ENCODE measurements at regions not wholly inside any gene's neighbourhood (a gene's known extent, or its start where the extent isn't known, plus 50 kb on each side); places are given as distances from the start of the nearest gene placed in this dataset.

DNA sequence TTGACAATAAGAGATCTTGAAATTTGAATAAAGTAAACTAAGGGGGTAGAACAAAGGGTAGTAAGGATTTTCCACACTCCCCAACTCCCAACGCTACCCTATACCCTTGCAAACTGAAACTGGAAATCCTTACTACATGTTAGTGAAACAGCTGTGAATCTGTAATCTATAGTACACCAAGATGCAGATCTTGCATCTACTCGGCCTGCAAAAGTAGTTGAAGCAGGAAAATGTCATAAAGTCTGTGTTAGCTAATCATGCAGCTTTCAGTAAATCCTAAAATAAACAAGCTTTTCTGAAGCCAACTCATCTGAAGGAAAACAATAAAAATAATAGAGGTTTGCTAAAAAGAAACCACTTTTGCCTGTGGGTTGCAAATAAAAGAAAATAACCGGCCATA, 1242.0 kb upstream of the ACO1 start:
- no peak overlapping the region for H3K27ac ChIP-seq (ENCODE audit: low read depth, low read length)
- no peak overlapping the region for H4K91ac ChIP-seq (replicated peaks; ENCODE audit: insufficient read length, low read length)
- no peak overlapping the region for H2AK5ac ChIP-seq (ENCODE audit: low read depth, low read length)
- no peak overlapping the region for H3K56ac ChIP-seq (replicated peaks; ENCODE audit: insufficient read length, low read depth, low read length)
- DNase-seq (ENCODE audit: low read depth in 1 of 2, low spot score in 2 of 2), result no peak
- H3K23me2 ChIP-seq (ENCODE audit: low read depth, low read length), result no peaks in the 10 kb centered on the region
- no peak overlapping the region for H3K4ac ChIP-seq (replicated peaks; ENCODE audit: insufficient read length, low read depth, low read length)
- no peak overlapping the region for H4K5ac ChIP-seq (ENCODE audit: insufficient read length, low read depth, low read length)
- H3K4me2 ChIP-seq (ENCODE audit: insufficient read depth in 1 of 2, low read depth in 2 of 2, low read length in 2 of 2), result no peak overlapping the region
- H3K4me1 ChIP-seq (replicated peaks in 1 of 4; ENCODE audit: control insufficient read depth in 3 of 4, insufficient read depth in 4 of 4, low read length in 3 of 4), result no peaks in the 10 kb centered on the region
- H2BK120ac ChIP-seq (replicated peaks; ENCODE audit: low read depth, low read length), result no peak overlapping the region
- no peak overlapping the region for H3K14ac ChIP-seq (ENCODE audit: insufficient read length)
- H4K8ac ChIP-seq (ENCODE audit: extremely low read depth, insufficient read depth, low read length), result no peak overlapping the region
- H3K9ac ChIP-seq (replicated peaks in 1 of 4; ENCODE audit: extremely low read depth in 1 of 4, low read depth in 3 of 4, low read length in 3 of 4), result no peak overlapping the region
- H3K79me1 ChIP-seq (ENCODE audit: low read depth, low read length), result no peaks in the 10 kb centered on the region
- H3K18ac ChIP-seq (ENCODE audit: extremely low read depth, low read length), result no peak overlapping the region
- H3K9me3 ChIP-seq (ENCODE audit: insufficient read depth in 2 of 2, low read depth in 1 of 2, low read length in 1 of 2), result no peaks in the 10 kb centered on the region
- ChIA-PET CTCF (ENCODE audit: partially characterized antibody) (interaction anchor here (1.0 to 2.1 kb wide), 2 partner anchors 19 to 138 kb away, joined by 3 to 4 read pairs; no protein-coding TSS in a partner anchor), POLR2A (ENCODE audit: partially characterized antibody) (no interaction called here)
- no peak overlapping the region for H2BK15ac ChIP-seq (ENCODE audit: low read length)
- no peak overlapping the region for H2AFZ ChIP-seq (ENCODE audit: low read length)
- no peak overlapping the region for H2BK5ac ChIP-seq (ENCODE audit: low read depth, low read length)
- TF ChIP-seq RAD21 (IDR thresholded peaks at IDR 0.05 in 1 of 2, conservative IDR thresholded peaks at IDR 0.05 in 1 of 2; ENCODE audit: low read depth in 2 of 2, low read length in 2 of 2), result no peak
- no peak for FAIRE-seq
- H3K79me2 ChIP-seq (ENCODE audit: control insufficient read depth in 1 of 2, insufficient read depth in 2 of 2, low read length in 2 of 2), result no peaks in the 10 kb centered on the region
- no peak overlapping the region for H2BK20ac ChIP-seq (ENCODE audit: low read length)
- no peaks in the 10 kb centered on the region for H3K36me3 ChIP-seq (ENCODE audit: control insufficient read depth in 2 of 4, insufficient read depth in 4 of 4, low read length in 3 of 4)
- WGBS, 2 experiments (ENCODE audit: extremely low coverage in 1 of 2, insufficient coverage in 1 of 2, insufficient read length in 1 of 2, insufficient replicate concordance in 2 of 2, low coverage in 1 of 2, low lambda C conversion rate in 2 of 2, missing lambda C conversion rate in 1 of 2), result 61% methylated on average over 3 of the region's 3 CpGs; no CpG with 5 or more reads in 1 of the 2 experiments
- H4K20me1 ChIP-seq (replicated peaks in 1 of 2; ENCODE audit: control insufficient read depth in 1 of 2, insufficient read depth in 2 of 2, low read length in 2 of 2), result no peaks in the 10 kb centered on the region
- H3K4me3 ChIP-seq (ENCODE audit: extremely low read depth in 1 of 4, insufficient read depth in 2 of 4, low read depth in 3 of 4, low read length in 4 of 4), result no peak overlapping the region
- no peak overlapping the region for H3K23ac ChIP-seq (ENCODE audit: insufficient read length)
- no peaks in the 10 kb centered on the region for H3K27me3 ChIP-seq (replicated peaks in 1 of 4; ENCODE audit: control insufficient read depth in 3 of 4, extremely low read depth in 1 of 4, insufficient read depth in 3 of 4, low read length in 3 of 4)
- no peak overlapping the region for H2BK12ac ChIP-seq (ENCODE audit: low read depth, low read length)
